Glutamatergic neuron (in vitro differentiated cells): ENCODE measurements at regions not wholly inside any gene's neighbourhood (a gene's known extent, or its start where the extent isn't known, plus 50 kb on each side); places are given as distances from the start of the nearest gene placed in this dataset.
A peak's percentile ranks its signal among the peaks of the same experiment; 100 is the strongest.
"Not testable (repeated sequence)": the region's sequence is repeated elsewhere in the genome, so short reads cannot be mapped to it uniquely, and the experiment has no call there.

Source experiments
- DNase-seq: peaks from one replicate; pipeline ENCODE4 v3.0.0; 2022
- H3K27ac Mint-ChIP-seq: one replicate; pipeline ENCODE4 v1.8.0; 2020; ENCODE audit warnings: mild to moderate bottlenecking, mixed read lengths, inconsistent platforms; ENCODE audit not compliant: unreplicated experiment
- H3K27me3 Mint-ChIP-seq: one replicate; pipeline ENCODE4 v1.8.0; 2020; ENCODE audit warnings: mild to moderate bottlenecking, moderate library complexity, mixed read lengths, inconsistent platforms; ENCODE audit not compliant: unreplicated experiment
- H3K36me3 Mint-ChIP-seq: one replicate; pipeline ENCODE4 v1.8.0; 2020; ENCODE audit warnings: mild to moderate bottlenecking, mixed read lengths, inconsistent platforms; ENCODE audit not compliant: unreplicated experiment
- H3K4me1 Mint-ChIP-seq: one replicate; pipeline ENCODE4 v1.8.0; 2020; ENCODE audit warnings: mild to moderate bottlenecking, low read depth, mixed read lengths, inconsistent platforms; ENCODE audit not compliant: unreplicated experiment
- H3K4me3 Mint-ChIP-seq: one replicate; pipeline ENCODE4 v1.8.0; 2020; ENCODE audit warnings: mild to moderate bottlenecking, mixed read lengths, inconsistent platforms; ENCODE audit not compliant: unreplicated experiment
- H3K9me3 Mint-ChIP-seq: one replicate; pipeline ENCODE4 v1.8.0; 2020; ENCODE audit warnings: mild to moderate bottlenecking, moderate library complexity, mixed read lengths, inconsistent platforms; ENCODE audit not compliant: unreplicated experiment

- H3K4me1 Mint-ChIP-seq, H3K27ac Mint-ChIP-seq, H3K27me3 Mint-ChIP-seq, H3K9me3 Mint-ChIP-seq, H3K36me3 Mint-ChIP-seq: not testable (repeated sequence)
- DNase-seq, result peak; percentile 33
- H3K4me3 Mint-ChIP-seq, result peak overlapping the region; percentile 75
Observed at GRCh38 chr1:143424491-143425032, 547.2 kb downstream of the FAM72C start.

DNA sequence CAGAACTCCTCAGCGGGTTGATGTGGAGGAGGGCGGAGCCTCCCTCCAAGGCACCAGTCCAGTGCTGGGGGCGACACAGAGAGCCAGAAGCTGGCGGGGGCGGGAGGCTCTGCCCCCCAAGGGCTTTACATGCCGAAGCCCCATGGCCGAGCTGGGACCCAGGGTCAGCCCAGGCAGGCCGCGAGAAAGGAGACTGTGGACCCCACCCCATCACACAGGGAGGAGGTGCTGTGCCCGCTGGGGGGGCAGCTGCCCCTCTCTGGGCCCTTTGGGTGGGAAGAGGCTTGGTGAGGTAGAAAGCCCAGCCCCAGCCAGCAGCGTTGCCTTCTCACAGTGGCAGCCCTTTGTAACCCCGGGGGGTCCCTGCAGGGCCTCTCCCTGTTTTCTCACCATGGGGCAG is 548.0 kb downstream of the FAM72C start:
- not testable (repeated sequence) for H3K4me3 Mint-ChIP-seq, H3K9me3 Mint-ChIP-seq, H3K27ac Mint-ChIP-seq, H3K4me1 Mint-ChIP-seq, DNase-seq, H3K36me3 Mint-ChIP-seq, H3K27me3 Mint-ChIP-seq

- H3K27ac Mint-ChIP-seq, H3K9me3 Mint-ChIP-seq, H3K4me1 Mint-ChIP-seq, DNase-seq, H3K36me3 Mint-ChIP-seq, H3K4me3 Mint-ChIP-seq, H3K27me3 Mint-ChIP-seq: not testable (repeated sequence)
Observed at GRCh38 chr1:143421290-143421689, 550.5 kb downstream of the FAM72C start.
